22Rv1 (cell line): ENCODE measurements at regions not wholly inside any gene's neighbourhood (a gene's known extent, or its start where the extent isn't known, plus 50 kb on each side); places are given as distances from the start of the nearest gene placed in this dataset.

ENCODE experiments used
- H3K27ac ChIP-seq: fragments of 450-650 bp; 2 replicates; pipeline ENCODE4 v1.5.1; 2017
- CTCF ChIP-seq: fragments of 450-650 bp; IDR thresholded peaks from 2 replicates; pipeline ENCODE4 v1.5.1; 2017; ENCODE audit warnings: mild to moderate bottlenecking
- ZFX ChIP-seq: fragments of 450-650 bp; IDR thresholded peaks from 2 replicates; pipeline ENCODE4 v1.6.1; 2017; ENCODE audit warnings: antibody characterized with exemption, borderline replicate concordance

GRCh38 chr10:59019603-59020002 lies 156.8 kb upstream of the PHYHIPL start:
- no peak overlapping the region for H3K27ac ChIP-seq
- TF ChIP-seq ZFX (no peak), CTCF (no peak)

GRCh38 chr10:59020502-59020901 lies 155.9 kb upstream of the PHYHIPL start:
- H3K27ac ChIP-seq: no peak overlapping the region
- TF ChIP-seq ZFX: no peak
- TF ChIP-seq CTCF: no peak

- H3K27ac ChIP-seq: no peak overlapping the region
- TF ChIP-seq CTCF (no peak), ZFX (no peak)
These were observed 150.3 kb upstream of the PHYHIPL start for GRCh38 chr10:59025981-59026765.

GRCh38 chr10:59027975-59028655 lies 148.3 kb upstream of the PHYHIPL start:
- TF ChIP-seq ZFX (no peak), CTCF (no peak)
- H3K27ac ChIP-seq: no peak overlapping the region

- TF ChIP-seq ZFX: no peak
- TF ChIP-seq CTCF: no peak
- H3K27ac ChIP-seq: no peak overlapping the region
These were observed 142.8 kb upstream of the PHYHIPL start for GRCh38 chr10:59033622-59034021.

GRCh38 chr10:59036311-59037017 lies 140.0 kb upstream of the PHYHIPL start:
- TF ChIP-seq CTCF: no peak
- no peak for TF ChIP-seq ZFX
- no peak overlapping the region for H3K27ac ChIP-seq
